Endothelial cell of umbilical vein (primary cell): ENCODE measurements at regions not wholly inside any gene's neighbourhood (a gene's known extent, or its start where the extent isn't known, plus 50 kb on each side); places are given as distances from the start of the nearest gene placed in this dataset.

Experiments
- BruUV-seq: library from RNA; stranded (reverse); fragments of 400-500 nt; replicated peaks from 2 replicates; lab custom pipeline; 2021; lab: Mats Ljungman, UMichigan
- CTCF ChIA-PET: fragments of 300-600, 350-600 bp; sonication (Branson Sonifier 250); formaldehyde crosslinking; loops from one replicate; lab custom pipeline; 2021; ENCODE audit warnings: antibody characterized with exemption, inconsistent platforms; lab: Charles Lee
- POLR2A ChIA-PET: fragments of 300-600, 350-600 bp; sonication (Branson Sonifier 250); formaldehyde crosslinking; loops from one replicate; lab custom pipeline; 2021; ENCODE audit warnings: antibody characterized with exemption, inconsistent platforms; lab: Charles Lee
- DNase-seq: peaks from one replicate; pipeline ENCODE4 v3.0.0-alpha.2; 2011; ENCODE audit warnings: low read depth, low spot score
- FAIRE-seq: peaks from 2 replicates; lab custom pipeline; 2011; peaks lifted over from hg19 to GRCh38; lab: Jason Lieb, UNC
- H2AFZ ChIP-seq: 2 replicates; pipeline ENCODE4 v1.6.0; 2012; ENCODE audit warnings: low read depth, low read length, control low read depth, inconsistent platforms
- H3K27ac ChIP-seq: 2 replicates; pipeline ENCODE4 v1.5.1; 2011; ENCODE audit warnings: low read depth, mild to moderate bottlenecking, control low read depth, low read length, moderate library complexity; ENCODE audit not compliant: insufficient read depth
- H3K27me3 ChIP-seq, 2 experiments: 2 replicates each; pipeline versions ENCODE4 v1.6.0 to v1.6.1; 2011; ENCODE audit warnings: low read length in 2 of 2, mixed read lengths in 1 of 2; ENCODE audit not compliant: control insufficient read depth in 2 of 2, insufficient read depth in 2 of 2
- H3K36me3 ChIP-seq, 2 experiments: 2 replicates in 1 of 2; 3 replicates in 1 of 2; pipeline ENCODE4 v1.5.1; 2011; ENCODE audit warnings: low read length in 2 of 2, mild to moderate bottlenecking in 1 of 2, moderate library complexity in 1 of 2; ENCODE audit not compliant: control insufficient read depth in 2 of 2, insufficient read depth in 2 of 2; ENCODE audit errors: extremely low read depth in 1 of 2
- H3K4me1 ChIP-seq: 3 replicates; pipeline ENCODE4 v1.5.1; 2011; ENCODE audit warnings: mild to moderate bottlenecking, low read length; ENCODE audit not compliant: control insufficient read depth, insufficient read depth; ENCODE audit errors: extremely low read depth
- H3K4me2 ChIP-seq: 2 replicates; pipeline ENCODE4 v1.6.1; 2011; ENCODE audit warnings: low read length, control low read depth, mixed read lengths; ENCODE audit not compliant: insufficient read depth
- H3K4me3 ChIP-seq, 3 experiments: fragments of 200-600 bp in 1 of 3; sonication (generic), shearing (Covaris generic) in 1 of 3; replicated peaks in 1 of 3; 2 replicates each; pipeline ENCODE4 v1.5.1; 2011 to 2016; ENCODE audit warnings: control low read depth in 3 of 3, low read length in 3 of 3, mild to moderate bottlenecking in 2 of 3, inconsistent platforms in 1 of 3, low read depth in 1 of 3, moderate library complexity in 1 of 3; ENCODE audit not compliant: insufficient read depth in 1 of 3
- H3K79me2 ChIP-seq: 2 replicates; pipeline ENCODE4 v1.6.0; 2012; ENCODE audit warnings: low read length, inconsistent platforms; ENCODE audit not compliant: control insufficient read depth, insufficient read depth
- H3K9ac ChIP-seq: replicated peaks from 2 replicates; pipeline ENCODE3; 2011; ENCODE audit warnings: low read length, control low read depth; ENCODE audit not compliant: insufficient read depth; ENCODE audit errors: extremely low read depth
- H3K9me1 ChIP-seq: replicated peaks from 3 replicates; pipeline ENCODE4 v1.6.0; 2011; ENCODE audit warnings: mild to moderate bottlenecking, low read length; ENCODE audit not compliant: control insufficient read depth, insufficient read depth; ENCODE audit errors: extremely low read depth
- H3K9me3 ChIP-seq: replicated peaks from 2 replicates; pipeline ENCODE4 v1.5.1; 2012; ENCODE audit warnings: low read length, inconsistent platforms; ENCODE audit not compliant: control insufficient read depth, insufficient read depth
- H4K20me1 ChIP-seq: replicated peaks from 2 replicates; pipeline ENCODE3; 2011; ENCODE audit warnings: mild to moderate bottlenecking, low read length; ENCODE audit not compliant: control insufficient read depth, insufficient read depth; ENCODE audit errors: extremely low read depth
- EZH2 ChIP-seq: IDR thresholded peaks from 2 replicates; pipeline ENCODE4 v1.6.1; 2012; ENCODE audit warnings: borderline replicate concordance, low read depth, mild to moderate bottlenecking, moderate library complexity, low read length, inconsistent platforms; ENCODE audit not compliant: severe bottlenecking
- FOS ChIP-seq: IDR thresholded peaks from 2 replicates; pipeline ENCODE4 v1.6.1; 2011; ENCODE audit warnings: mild to moderate bottlenecking, low read length, moderate library complexity, borderline replicate concordance; ENCODE audit not compliant: insufficient read depth
- GATA2 ChIP-seq: IDR thresholded peaks from 2 replicates; pipeline ENCODE4 v1.7.0; 2011; ENCODE audit warnings: low read depth, mild to moderate bottlenecking, moderate library complexity, mixed read lengths, low read length; ENCODE audit not compliant: insufficient read length, insufficient read depth
- JUN ChIP-seq: IDR thresholded peaks from 2 replicates; pipeline ENCODE4 v1.6.1; 2011; ENCODE audit warnings: borderline replicate concordance, low read depth; ENCODE audit not compliant: insufficient read length, insufficient read depth
- MYC ChIP-seq: IDR thresholded peaks from one replicate; pipeline ENCODE4 v1.6.1; 2011; ENCODE audit warnings: mild to moderate bottlenecking, low read depth, low read length
- POLR2A ChIP-seq: IDR thresholded peaks from 2 replicates; pipeline ENCODE4 v1.6.1; 2012; ENCODE audit warnings: low read depth, mild to moderate bottlenecking, control low read depth, low read length
- POLR2AphosphoS5 ChIP-seq: IDR thresholded peaks from 2 replicates; pipeline ENCODE4 v1.6.1; 2012; ENCODE audit warnings: low read depth, mild to moderate bottlenecking, control low read depth, low read length, moderate library complexity; ENCODE audit not compliant: insufficient read depth
- dilution Hi-C: fragments of 300-500 bp; cut with MboI; formaldehyde crosslinking; loops from one replicate; pipeline ENCODE4 v1.15.0; 2019; ENCODE audit warnings: low sequenced_read_pairs; ENCODE audit not compliant: extremely low pct_ligation_motif_present
- intact Hi-C: fragments of 100-400 bp; cut with micrococcal nuclease; formaldehyde crosslinking; loops from one replicate; pipeline ENCODE4 v1.10.0; 2022
- TF ChIP-seq, protein P1 (sequence below): IDR thresholded peaks from 2 replicates; pipeline ENCODE4 v1.6.1; 2011; ENCODE audit not compliant: insufficient read depth, insufficient read length
- TF ChIP-seq, protein P2 (sequence below), 2 donors: IDR thresholded peaks; 1 replicate in 1 of 2; 2 replicates in 1 of 2; pipeline ENCODE4 v1.5.1; 2011; ENCODE audit warnings: low read length in 2 of 2, mild to moderate bottlenecking in 2 of 2, moderate library complexity in 2 of 2, control low read depth in 1 of 2, inconsistent platforms in 1 of 2, low read depth in 1 of 2; ENCODE audit not compliant: insufficient read depth in 1 of 2; ENCODE audit errors: extremely low read depth in 1 of 2

DNA sequence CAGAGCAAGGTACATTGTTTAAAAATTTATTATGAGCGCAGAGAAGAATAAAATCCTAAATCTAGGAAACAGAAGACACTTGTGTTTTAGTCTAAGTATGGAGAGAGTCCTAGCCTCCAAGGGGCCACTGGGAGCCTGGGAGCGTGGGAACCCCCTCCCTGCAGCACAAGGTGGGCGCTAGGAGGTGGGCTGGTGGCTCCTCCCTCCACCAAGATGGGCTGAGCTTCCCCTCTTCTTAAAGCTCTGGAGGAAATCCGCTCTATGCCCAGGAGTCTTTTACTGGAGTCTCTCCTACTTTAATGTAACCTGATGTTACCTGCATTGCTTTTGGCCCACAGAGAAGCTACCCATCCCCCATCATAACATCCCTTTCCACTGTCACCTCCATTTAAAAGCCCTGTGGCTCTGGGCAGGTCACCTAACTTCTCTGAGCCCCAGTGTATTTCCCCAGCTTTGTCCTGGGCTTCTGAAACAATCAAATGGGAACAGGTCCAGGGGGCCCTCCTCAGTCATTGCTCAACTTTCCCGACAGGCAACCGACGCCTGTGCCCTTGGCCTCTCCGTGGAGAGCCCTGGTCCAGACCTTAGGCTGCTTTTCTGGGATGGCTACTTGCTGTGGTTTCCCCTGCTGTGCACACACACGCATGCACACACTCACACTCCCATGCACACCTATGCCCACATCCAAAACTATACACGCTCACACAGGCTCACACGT, 181.5 kb downstream of the NPHP4 start:
- Histone ChIP-seq H3K27ac (no peak overlapping the region), H3K4me3 (no peak overlapping the region), H3K27me3 (no peaks in the 10 kb centered on the region), H3K4me1 (no peaks in the 10 kb centered on the region), H3K79me2 (no peaks in the 10 kb centered on the region), H3K9me1 (no peaks in the 10 kb centered on the region), H3K9me3 (no peaks in the 10 kb centered on the region), H2AFZ (no peak overlapping the region), H4K20me1 (no peaks in the 10 kb centered on the region), H3K36me3 (no peaks in the 10 kb centered on the region), H3K9ac (no peak overlapping the region), H3K4me2 (no peak overlapping the region)
- DNase-seq (no peak), FAIRE-seq (no peak)
- POLR2A ChIA-PET: no interaction called here
- CTCF ChIA-PET: no interaction called here
- TF ChIP-seq POLR2A (no peak), JUN (no peak), FOS (no peak), GATA2 (no peak), EZH2 (no peak), POLR2AphosphoS5 (no peak), MYC (no peak)
- TF ChIP-seq, protein P1, sequence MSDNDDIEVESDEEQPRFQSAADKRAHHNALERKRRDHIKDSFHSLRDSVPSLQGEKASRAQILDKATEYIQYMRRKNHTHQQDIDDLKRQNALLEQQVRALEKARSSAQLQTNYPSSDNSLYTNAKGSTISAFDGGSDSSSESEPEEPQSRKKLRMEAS: no peak
- TF ChIP-seq, protein P2, sequence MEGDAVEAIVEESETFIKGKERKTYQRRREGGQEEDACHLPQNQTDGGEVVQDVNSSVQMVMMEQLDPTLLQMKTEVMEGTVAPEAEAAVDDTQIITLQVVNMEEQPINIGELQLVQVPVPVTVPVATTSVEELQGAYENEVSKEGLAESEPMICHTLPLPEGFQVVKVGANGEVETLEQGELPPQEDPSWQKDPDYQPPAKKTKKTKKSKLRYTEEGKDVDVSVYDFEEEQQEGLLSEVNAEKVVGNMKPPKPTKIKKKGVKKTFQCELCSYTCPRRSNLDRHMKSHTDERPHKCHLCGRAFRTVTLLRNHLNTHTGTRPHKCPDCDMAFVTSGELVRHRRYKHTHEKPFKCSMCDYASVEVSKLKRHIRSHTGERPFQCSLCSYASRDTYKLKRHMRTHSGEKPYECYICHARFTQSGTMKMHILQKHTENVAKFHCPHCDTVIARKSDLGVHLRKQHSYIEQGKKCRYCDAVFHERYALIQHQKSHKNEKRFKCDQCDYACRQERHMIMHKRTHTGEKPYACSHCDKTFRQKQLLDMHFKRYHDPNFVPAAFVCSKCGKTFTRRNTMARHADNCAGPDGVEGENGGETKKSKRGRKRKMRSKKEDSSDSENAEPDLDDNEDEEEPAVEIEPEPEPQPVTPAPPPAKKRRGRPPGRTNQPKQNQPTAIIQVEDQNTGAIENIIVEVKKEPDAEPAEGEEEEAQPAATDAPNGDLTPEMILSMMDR (IDR thresholded peaks at IDR 0.05; ENCODE audit: extremely low read depth in 1 of 2, insufficient read depth in 1 of 2, low read depth in 1 of 2, low read length in 2 of 2): no peak
- no TSS peak for BruUV-seq
- intact Hi-C loops (no loop called here), dilution Hi-C loops (no loop called here)
